GM12878 (cell line): ENCODE measurements at regions not wholly inside any gene's neighbourhood (a gene's known extent, or its start where the extent isn't known, plus 50 kb on each side); places are given as distances from the start of the nearest gene placed in this dataset.

Experiments used
- ATAC-seq: fragments of 200-7000 bp; cut with Tn5 transposase; 3 replicates; pipeline ENCODE4 v1.9.1; 2020; ENCODE audit warnings: mild to moderate bottlenecking, moderate library complexity
- BruUV-seq: library from RNA; stranded (reverse); fragments of 400-500 nt; replicated peaks from 2 replicates; lab custom pipeline; 2021; lab: Mats Ljungman, UMichigan
- CTCF ChIA-PET: fragments of 300-600 bp; sonication (Branson Sonifier 250); formaldehyde crosslinking; extraction: SDS; loops from one replicate; lab custom pipeline; 2021; ENCODE audit warnings: inconsistent platforms; lab: Yijun Ruan, JAX
- POLR2A ChIA-PET: fragments of 350-600 bp; formaldehyde crosslinking; extraction: SDS; loops from one replicate; lab custom pipeline; 2021; ENCODE audit warnings: inconsistent platforms; lab: Charles Lee
- RAD21 ChIA-PET: fragments of 300-600 bp; sonication (Branson Sonifier 250); formaldehyde crosslinking; loops from one replicate; lab custom pipeline; 2023; ENCODE audit warnings: antibody characterized with exemption; ENCODE audit not compliant: unreplicated experiment; lab: Charles Lee
- SMC1A ChIA-PET: fragments of 300-600 bp; sonication (Branson Sonifier 250); formaldehyde crosslinking; loops from one replicate; lab custom pipeline; 2023; ENCODE audit not compliant: unreplicated experiment, uncharacterized antibody; lab: Charles Lee
- DNase-seq: peaks from one replicate; pipeline ENCODE4 v3.0.0-alpha.2; 2011; ENCODE audit warnings: low read depth, low spot score
- FAIRE-seq: peaks from 3 replicates; lab custom pipeline; 2011; peaks lifted over from hg19 to GRCh38; lab: Jason Lieb, UNC
- H2AFZ ChIP-seq: 2 replicates; pipeline ENCODE4 v1.6.0; 2011; ENCODE audit warnings: low read depth, low read length, control low read depth; ENCODE audit not compliant: control insufficient read depth
- H3K27ac ChIP-seq: 2 replicates; pipeline ENCODE4 v1.5.1; 2011; ENCODE audit warnings: control low read depth; ENCODE audit not compliant: control insufficient read depth, insufficient read depth
- H3K27me3 ChIP-seq, 2 experiments: replicated peaks in 1 of 2; 2 replicates each; pipeline versions ENCODE4 v1.6.0 to v1.6.1; 2011; ENCODE audit warnings: low read length in 1 of 2; ENCODE audit not compliant: control insufficient read depth in 2 of 2, insufficient read depth in 2 of 2
- H3K36me3 ChIP-seq, 2 experiments: 2 replicates each; pipeline ENCODE4 v1.5.1; 2011; ENCODE audit warnings: low read length in 1 of 2; ENCODE audit not compliant: control insufficient read depth in 2 of 2, insufficient read depth in 2 of 2
- H3K4me1 ChIP-seq: 2 replicates; pipeline ENCODE4 v1.6.1; 2011; ENCODE audit warnings: mild to moderate bottlenecking, low read length, moderate library complexity, mixed read lengths; ENCODE audit not compliant: control insufficient read depth, insufficient read depth
- H3K4me2 ChIP-seq: 2 replicates; pipeline ENCODE4 v1.6.0; 2011; ENCODE audit warnings: control low read depth; ENCODE audit not compliant: control insufficient read depth, insufficient read depth
- H3K4me3 ChIP-seq: fragments of 200-600 bp; sonication (generic); 2 replicates; pipeline ENCODE4 v1.5.1; 2016
- H3K79me2 ChIP-seq: 2 replicates; pipeline ENCODE4 v1.6.0; 2011; ENCODE audit warnings: low read length; ENCODE audit not compliant: control insufficient read depth, insufficient read depth
- H3K9ac ChIP-seq: 2 replicates; pipeline ENCODE4 v1.8.0; 2011; ENCODE audit warnings: low read length, control low read depth, mixed read lengths; ENCODE audit not compliant: control insufficient read depth, insufficient read depth
- H3K9me3 ChIP-seq: replicated peaks from 3 replicates; pipeline ENCODE4 v1.5.1; 2011; ENCODE audit warnings: mild to moderate bottlenecking, low read length; ENCODE audit not compliant: control insufficient read depth, insufficient read depth
- H4K20me1 ChIP-seq: 2 replicates; pipeline ENCODE4 v1.6.0; 2011; ENCODE audit not compliant: control insufficient read depth, insufficient read depth
- NR2F1 ChIP-seq: fragments of 450-650 bp; conservative IDR thresholded peaks from 2 replicates; pipeline ENCODE4 v1.6.1; 2017; ENCODE audit warnings: mild to moderate bottlenecking
- PRDM15 ChIP-seq: fragments of 450-650 bp; formaldehyde crosslinking; IDR thresholded peaks from 2 replicates; pipeline ENCODE4 v1.4.0; 2020; ENCODE audit warnings: mild to moderate bottlenecking, moderate library complexity
- YBX1 ChIP-seq: fragments of 450-650 bp; IDR thresholded peaks from 2 replicates; pipeline ENCODE4 v1.6.1; 2016; ENCODE audit warnings: antibody characterized with exemption
- ZNF384 ChIP-seq: IDR thresholded peaks from 2 replicates; pipeline ENCODE4 v1.6.1; 2012; ENCODE audit warnings: low read depth, mild to moderate bottlenecking, low read length, improper control_type of control experiment, borderline replicate concordance
- ZNF622 ChIP-seq: fragments of 450-650 bp; IDR thresholded peaks from 2 replicates; pipeline ENCODE4 v1.6.1; 2017; ENCODE audit warnings: mild to moderate bottlenecking, inconsistent platforms
- WGBS: methylation state at CpG from one replicate; pipeline ENCODE4 v1.1.6; 2016; ENCODE audit warnings: low lambda C conversion rate; ENCODE audit not compliant: insufficient replicate concordance, insufficient coverage; ENCODE audit errors: missing lambda C conversion rate; 5-methylcytosine and 5-hydroxymethylcytosine counted together
- in situ Hi-C: fragments of 300-500 bp; cut with MboI; formaldehyde crosslinking; loops from 9 replicates; pipeline ENCODE4 v1.14.3; 2018; ENCODE audit warnings: mixed read lengths
- intact Hi-C: fragments of 100-400 bp; cut with micrococcal nuclease; formaldehyde crosslinking; loops from one replicate; pipeline ENCODE4 v1.14.2; 2022; ENCODE audit not compliant: unreplicated experiment
- TF ChIP-seq, protein P1 (sequence below): fragments of 450-650 bp; IDR thresholded peaks from 2 replicates; pipeline ENCODE4 v1.6.1; 2017; ENCODE audit warnings: mild to moderate bottlenecking

DNA sequence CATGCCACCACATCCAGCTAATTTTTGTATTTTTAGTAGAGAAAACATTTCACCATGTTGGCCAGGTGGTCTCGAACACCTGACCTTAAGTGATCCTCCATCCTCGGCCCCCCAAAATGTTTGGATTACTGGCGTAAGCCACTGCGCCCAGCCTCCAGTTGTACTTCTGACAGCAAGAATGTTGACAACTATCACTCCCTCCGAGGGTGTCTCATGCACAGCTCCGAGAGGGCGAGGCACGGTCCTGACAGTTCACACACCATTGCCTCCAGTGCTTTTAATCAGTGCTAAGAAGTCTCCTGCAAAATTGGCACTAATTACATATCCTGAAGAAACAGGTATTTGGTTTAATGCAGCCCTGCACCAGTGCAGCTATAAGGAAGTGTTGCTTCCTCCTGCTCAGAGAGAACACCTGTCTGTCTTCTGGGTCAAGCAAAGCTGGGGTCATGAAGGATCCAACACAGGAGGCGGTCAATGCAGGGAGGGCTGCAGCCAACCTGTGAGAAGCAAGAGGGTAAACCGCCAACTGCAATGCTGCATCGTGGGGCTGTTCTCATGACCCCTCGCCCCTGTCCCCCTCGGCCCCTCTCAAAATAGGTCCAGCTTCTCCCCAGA lies 184.0 kb downstream of the MED10 start:
- no TSS peak for BruUV-seq
- no peak for TF ChIP-seq ZNF384
- TF ChIP-seq PRDM15 (CRISPR knock-in tag), result no peak
- TF ChIP-seq YBX1, result no peak
- TF ChIP-seq NR2F1, result no peak
- TF ChIP-seq, protein P1, sequence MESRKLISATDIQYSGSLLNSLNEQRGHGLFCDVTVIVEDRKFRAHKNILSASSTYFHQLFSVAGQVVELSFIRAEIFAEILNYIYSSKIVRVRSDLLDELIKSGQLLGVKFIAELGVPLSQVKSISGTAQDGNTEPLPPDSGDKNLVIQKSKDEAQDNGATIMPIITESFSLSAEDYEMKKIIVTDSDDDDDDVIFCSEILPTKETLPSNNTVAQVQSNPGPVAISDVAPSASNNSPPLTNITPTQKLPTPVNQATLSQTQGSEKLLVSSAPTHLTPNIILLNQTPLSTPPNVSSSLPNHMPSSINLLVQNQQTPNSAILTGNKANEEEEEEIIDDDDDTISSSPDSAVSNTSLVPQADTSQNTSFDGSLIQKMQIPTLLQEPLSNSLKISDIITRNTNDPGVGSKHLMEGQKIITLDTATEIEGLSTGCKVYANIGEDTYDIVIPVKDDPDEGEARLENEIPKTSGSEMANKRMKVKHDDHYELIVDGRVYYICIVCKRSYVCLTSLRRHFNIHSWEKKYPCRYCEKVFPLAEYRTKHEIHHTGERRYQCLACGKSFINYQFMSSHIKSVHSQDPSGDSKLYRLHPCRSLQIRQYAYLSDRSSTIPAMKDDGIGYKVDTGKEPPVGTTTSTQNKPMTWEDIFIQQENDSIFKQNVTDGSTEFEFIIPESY, result no peak
- TF ChIP-seq ZNF622, result no peak
- Histone ChIP-seq H3K4me3 (no peak overlapping the region), H3K36me3 (no peaks in the 10 kb centered on the region), H3K9me3 (no peaks in the 10 kb centered on the region; the same call in 2 of the 3 replicates), H3K4me2 (no peak overlapping the region), H3K79me2 (no peaks in the 10 kb centered on the region), H3K4me1 (peaks cover 6% of the 10 kb centered on the region), H4K20me1 (no peaks in the 10 kb centered on the region), H2AFZ (no peak overlapping the region), H3K9ac (no peak overlapping the region), H3K27me3 (no peaks in the 10 kb centered on the region), H3K27ac (no peak overlapping the region)
- WGBS, result 66% methylated on average over 13 of the region's 13 CpGs
- in situ Hi-C loops (no loop called here), intact Hi-C loops (no loop called here)
- ATAC-seq (no peak), FAIRE-seq (no peak), DNase-seq (no peak)
- CTCF ChIA-PET, result no interaction called here
- SMC1A ChIA-PET, result interaction anchor here (0.9 to 1.6 kb wide), 3 partner anchors 8 to 26 kb away, joined by 3 to 5 read pairs (median 4); no protein-coding TSS in a partner anchor
- RAD21 ChIA-PET, result interaction anchor here (0.8 to 1.2 kb wide), 3 partner anchors 8 to 79 kb away, joined by 3 to 4 read pairs (median 3); no protein-coding TSS in a partner anchor
- POLR2A ChIA-PET, result no interaction called here
